H54 (cell line): ENCODE measurements at regions not wholly inside any gene's neighbourhood (a gene's known extent, or its start where the extent isn't known, plus 50 kb on each side); places are given as distances from the start of the nearest gene placed in this dataset.

ENCODE experiments used
- DNase-seq: peaks from one replicate; pipeline ENCODE4 v3.0.0; 2011; ENCODE audit warnings: low spot score, mixed read lengths; ENCODE audit not compliant: insufficient read length
- FAIRE-seq: peaks from 3 replicates; lab custom pipeline; 2011; peaks lifted over from hg19 to GRCh38; lab: Jason Lieb, UNC
- POLR2A ChIP-seq: IDR thresholded peaks from 2 replicates; pipeline ENCODE4 v1.6.1; 2011; ENCODE audit warnings: low read depth, mild to moderate bottlenecking, low read length

GRCh38 chr11:91776655-91777054, 448.0 kb upstream of the FAT3 start:
- TF ChIP-seq POLR2A, result no peak
- DNase-seq (no peak), FAIRE-seq (no peak)

- DNase-seq (no peak), FAIRE-seq (no peak)
- no peak for TF ChIP-seq POLR2A
Measured at GRCh38 chr11:91773090-91773489, 451.5 kb upstream of the FAT3 start.

- no peak for FAIRE-seq
- no peak for DNase-seq
- no peak for TF ChIP-seq POLR2A
Measured at GRCh38 chr11:91771961-91772360, 452.7 kb upstream of the FAT3 start.

- no peak for FAIRE-seq
- TF ChIP-seq POLR2A, result no peak
- DNase-seq, result no peak
Measured at GRCh38 chr11:91768783-91769182, 455.8 kb upstream of the FAT3 start.

GRCh38 chr11:91763331-91763730, 461.3 kb upstream of the FAT3 start:
- DNase-seq, result no peak
- TF ChIP-seq POLR2A, result no peak
- FAIRE-seq, result no peak

- no peak for TF ChIP-seq POLR2A
- FAIRE-seq (no peak), DNase-seq (no peak)
Measured at GRCh38 chr11:91761406-91762025, 463.1 kb upstream of the FAT3 start.

GRCh38 chr11:91756829-91757480, 467.7 kb upstream of the FAT3 start:
- no peak for FAIRE-seq
- no peak for TF ChIP-seq POLR2A

GRCh38 chr11:91755951-91756707, 468.5 kb upstream of the FAT3 start:
- TF ChIP-seq POLR2A, result no peak
- DNase-seq (no peak), FAIRE-seq (no peak)

More at GRCh38 chr11:91756829-91757480, 467.7 kb upstream of the FAT3 start:
- DNase-seq, result no peak

GRCh38 chr11:91755526-91755925, 469.1 kb upstream of the FAT3 start:
- no peak for DNase-seq
- FAIRE-seq, result no peak
- no peak for TF ChIP-seq POLR2A

GRCh38 chr11:91749251-91749650, 475.4 kb upstream of the FAT3 start:
- DNase-seq (no peak), FAIRE-seq (no peak)
- TF ChIP-seq POLR2A, result no peak

GRCh38 chr11:91742155-91742554, 482.5 kb upstream of the FAT3 start:
- TF ChIP-seq POLR2A, result no peak
- FAIRE-seq (no peak), DNase-seq (no peak)

- FAIRE-seq (no peak), DNase-seq (no peak)
- no peak for TF ChIP-seq POLR2A
Measured at GRCh38 chr11:91731051-91731450, 493.6 kb upstream of the FAT3 start.

- FAIRE-seq, result no peak
- no peak for TF ChIP-seq POLR2A
Measured at GRCh38 chr11:91730620-91731019, 494.0 kb upstream of the FAT3 start.

GRCh38 chr11:91730057-91730456, 494.6 kb upstream of the FAT3 start:
- DNase-seq, result no peak
- FAIRE-seq, result no peak
- no peak for TF ChIP-seq POLR2A

More at GRCh38 chr11:91730620-91731019, 494.0 kb upstream of the FAT3 start:
- DNase-seq, result no peak
